ENCODE measurements at regions not wholly inside any gene's neighbourhood (a gene's known extent, or its start where the extent isn't known, plus 50 kb on each side); places are given as distances from the start of the nearest gene placed in this dataset.

- CTCF ChIA-PET: no interaction called here
- no peaks in the 10 kb centered on the region for H3K36me3 ChIP-seq (ENCODE audit: insufficient read depth, low read length)
- intact Hi-C loops (cut with DNase I, micrococcal nuclease): no loop called here
- H3K4me3 Mint-ChIP-seq: no peak overlapping the region
- H3K9me3 Mint-ChIP-seq: no peaks in the 10 kb centered on the region
- TF ChIP-seq CTCF (IDR thresholded peaks at IDR 0.05): no peak
- no peak for DNase-seq
- POLR2A ChIA-PET: no interaction called here
- no peak overlapping the region for H3K27ac Mint-ChIP-seq
- no peak for ATAC-seq (ENCODE audit: poor library complexity)
- no peak overlapping the region for H3K4me3 ChIP-seq (ENCODE audit: low read length)
- peaks cover 0 to 3% of the 10 kb centered on the region in 2 experiments for H3K27me3 ChIP-seq (ENCODE audit: control insufficient read depth in 1 of 2, insufficient read depth in 2 of 2, low read length in 2 of 2)
- no peaks in the 10 kb centered on the region for H3K4me1 Mint-ChIP-seq (ENCODE audit: low read depth)
- H3K9me3 ChIP-seq (ENCODE audit: control insufficient read depth in 1 of 2, insufficient read depth in 1 of 2, low read length in 2 of 2): no peaks in the 10 kb centered on the region
- H3K27ac ChIP-seq (ENCODE audit: low read depth in 1 of 2, low read length in 2 of 2): no peak overlapping the region
- H3K27me3 Mint-ChIP-seq: peaks cover 9% of the 10 kb centered on the region
- H3K36me3 Mint-ChIP-seq (ENCODE audit: low read depth): no peaks in the 10 kb centered on the region
- no peaks in the 10 kb centered on the region for H3K4me1 ChIP-seq (ENCODE audit: insufficient read depth, low read length)
Observed at GRCh38 chr12:65755596-65755978, 68.7 kb upstream of the HMGA2 start.

DNA sequence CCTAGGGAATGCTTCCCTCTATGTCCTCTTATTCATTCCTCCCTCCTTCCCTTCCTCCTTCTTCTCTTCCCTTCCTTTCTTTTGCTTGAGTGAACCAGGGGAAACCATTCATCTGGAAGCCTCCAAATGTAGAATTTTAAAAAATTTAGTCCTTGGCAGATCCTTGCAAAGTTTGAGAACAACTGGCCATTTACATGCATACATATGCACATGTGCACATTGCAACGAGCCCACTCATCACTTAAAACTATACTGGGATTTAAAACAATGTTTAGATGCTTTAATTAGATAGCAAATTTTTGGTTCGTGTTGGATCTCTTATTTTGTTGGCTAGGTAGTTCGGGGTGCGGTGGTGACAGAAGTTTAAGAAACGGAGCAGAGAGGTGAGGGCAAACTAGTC lies 68.0 kb upstream of the HMGA2 start:
- H3K27ac ChIP-seq (ENCODE audit: low read depth in 1 of 2, low read length in 2 of 2): no peak overlapping the region

DNA sequence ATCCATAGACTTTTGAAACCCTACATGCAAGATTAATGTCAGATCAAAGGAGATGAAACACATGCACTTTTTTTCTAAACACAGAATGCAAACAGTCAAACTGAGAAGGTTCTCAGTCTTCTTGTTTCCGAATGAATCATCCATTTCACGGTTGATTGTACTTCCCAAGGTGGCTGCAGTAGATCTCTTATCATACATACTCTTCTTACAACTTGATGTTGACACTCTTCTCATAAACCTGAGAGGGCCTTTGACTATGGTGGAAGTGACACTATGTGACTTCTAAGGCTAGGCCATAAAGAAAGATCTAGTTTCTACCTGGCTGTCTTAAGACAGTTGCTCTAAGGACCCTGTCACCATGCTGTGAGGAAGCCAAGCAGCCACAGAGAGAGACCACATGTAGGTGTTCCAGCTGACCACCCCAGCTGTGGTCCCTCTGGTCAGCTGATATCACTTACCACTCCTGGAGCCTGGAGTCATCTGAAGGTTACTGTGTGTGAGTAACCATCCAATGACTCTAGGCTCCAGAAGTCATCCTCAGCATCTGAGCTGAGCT lies 67.2 kb upstream of the HMGA2 start:
- no peaks in the 10 kb centered on the region for H3K9me3 Mint-ChIP-seq
- ChIA-PET POLR2A (no interaction called here), CTCF (no interaction called here)
- TF ChIP-seq CTCF (IDR thresholded peaks at IDR 0.05): no peak
- no peaks in the 10 kb centered on the region for H3K4me1 Mint-ChIP-seq (ENCODE audit: low read depth)
- intact Hi-C loops (cut with DNase I, micrococcal nuclease): no loop called here
- no peaks in the 10 kb centered on the region for H3K36me3 Mint-ChIP-seq (ENCODE audit: low read depth)
- Histone ChIP-seq H3K27me3 (ENCODE audit: control insufficient read depth in 1 of 2, insufficient read depth in 2 of 2, low read length in 2 of 2) (peaks cover 0 to 3% of the 10 kb centered on the region in 2 experiments), H3K9me3 (ENCODE audit: control insufficient read depth in 1 of 2, insufficient read depth in 1 of 2, low read length in 2 of 2) (no peaks in the 10 kb centered on the region), H3K36me3 (ENCODE audit: insufficient read depth, low read length) (no peaks in the 10 kb centered on the region), H3K4me3 (ENCODE audit: low read length) (no peak overlapping the region), H3K4me1 (ENCODE audit: insufficient read depth, low read length) (no peaks in the 10 kb centered on the region), H3K27ac (ENCODE audit: low read depth in 1 of 2, low read length in 2 of 2) (no peak overlapping the region)
- H3K27ac Mint-ChIP-seq: no peak overlapping the region
- H3K4me3 Mint-ChIP-seq: no peak overlapping the region
- ATAC-seq (ENCODE audit: poor library complexity) (no peak), DNase-seq (no peak)
- peaks cover 6% of the 10 kb centered on the region for H3K27me3 Mint-ChIP-seq

More for the DNA sequence above, 68.0 kb upstream of the HMGA2 start:
- no peak for TF ChIP-seq CTCF (IDR thresholded peaks at IDR 0.05)
- H3K36me3 ChIP-seq (ENCODE audit: insufficient read depth, low read length): no peaks in the 10 kb centered on the region
- H3K9me3 ChIP-seq (ENCODE audit: control insufficient read depth in 1 of 2, insufficient read depth in 1 of 2, low read length in 2 of 2): no peaks in the 10 kb centered on the region
- no peak overlapping the region for H3K4me3 Mint-ChIP-seq
- H3K9me3 Mint-ChIP-seq: no peaks in the 10 kb centered on the region
- peaks cover 6% of the 10 kb centered on the region for H3K27me3 Mint-ChIP-seq
- H3K36me3 Mint-ChIP-seq (ENCODE audit: low read depth): no peaks in the 10 kb centered on the region
- ATAC-seq (ENCODE audit: poor library complexity) (no peak), DNase-seq (no peak)
- no peak overlapping the region for H3K4me3 ChIP-seq (ENCODE audit: low read length)
- H3K27ac Mint-ChIP-seq: no peak overlapping the region
- H3K4me1 Mint-ChIP-seq (ENCODE audit: low read depth): no peaks in the 10 kb centered on the region
- H3K27me3 ChIP-seq (ENCODE audit: control insufficient read depth in 1 of 2, insufficient read depth in 2 of 2, low read length in 2 of 2): peaks cover 0 to 3% of the 10 kb centered on the region in 2 experiments
- ChIA-PET POLR2A (no interaction called here), CTCF (no interaction called here)
- intact Hi-C loops (cut with DNase I, micrococcal nuclease): no loop called here
- H3K4me1 ChIP-seq (ENCODE audit: insufficient read depth, low read length): no peaks in the 10 kb centered on the region
